Skeletal muscle cell (primary cell): ENCODE measurements at regions not wholly inside any gene's neighbourhood (a gene's known extent, or its start where the extent isn't known, plus 50 kb on each side); places are given as distances from the start of the nearest gene placed in this dataset.
"Not testable (repeated sequence)": the region's sequence is repeated elsewhere in the genome, so short reads cannot be mapped to it uniquely, and the experiment has no call there.

Experiments
- DNase-seq: peaks from one replicate; pipeline ENCODE4 v3.0.0-alpha.2; 2010; ENCODE audit warnings: low read depth
- H3K4me3 ChIP-seq: 2 replicates; pipeline ENCODE4 v1.5.1; 2011; ENCODE audit warnings: low read depth, mild to moderate bottlenecking, control low read depth, low read length, moderate library complexity

DNA sequence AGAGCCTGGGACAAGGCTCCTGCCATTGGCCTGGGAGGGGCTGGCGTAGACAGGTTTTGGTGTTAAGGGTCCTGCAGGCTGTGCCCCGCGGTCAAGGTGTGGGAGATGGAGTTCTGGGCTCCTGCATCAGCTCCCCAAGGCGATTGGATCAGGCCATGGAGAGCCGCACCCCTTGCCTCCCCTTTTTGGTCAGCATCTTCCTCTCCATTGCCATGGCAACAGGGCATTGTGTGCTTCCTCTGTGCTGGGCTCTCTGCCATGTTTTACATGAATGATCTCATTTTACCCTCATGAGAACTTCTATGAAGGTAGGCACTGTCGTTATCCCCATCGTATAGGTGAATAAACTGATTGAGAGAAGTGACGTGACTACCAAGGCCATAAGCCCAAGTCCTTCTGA, 344.3 kb upstream of the CLINT1 start:
- H3K4me3 ChIP-seq: no peak overlapping the region
- no peak for DNase-seq

GRCh38 chr5:158202801-158203200, 343.9 kb upstream of the CLINT1 start:
- H3K4me3 ChIP-seq: no peak overlapping the region
- no peak for DNase-seq

GRCh38 chr5:158200619-158201018, 341.7 kb upstream of the CLINT1 start:
- DNase-seq: no peak
- no peak overlapping the region for H3K4me3 ChIP-seq

DNA sequence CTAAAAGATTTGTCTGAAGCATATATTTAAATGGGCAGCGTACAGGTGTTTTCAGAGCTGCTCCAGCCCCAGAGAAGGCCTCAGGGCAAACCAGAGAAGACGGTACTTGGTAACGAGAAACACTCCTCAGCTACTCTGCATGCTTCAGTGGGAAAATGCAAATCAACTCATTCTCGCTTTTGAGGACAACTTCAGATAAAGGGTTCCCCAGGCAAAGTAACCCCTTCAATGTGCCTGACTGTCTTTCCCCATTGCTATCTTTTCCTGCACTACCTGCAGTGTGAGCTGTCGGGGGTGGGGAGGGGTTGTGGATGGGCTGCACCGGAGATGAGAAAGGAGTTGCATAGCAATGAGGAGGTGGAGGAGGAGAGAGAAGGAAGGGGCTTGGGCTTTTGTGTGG, 339.7 kb upstream of the CLINT1 start:
- H3K4me3 ChIP-seq: no peak overlapping the region

DNA sequence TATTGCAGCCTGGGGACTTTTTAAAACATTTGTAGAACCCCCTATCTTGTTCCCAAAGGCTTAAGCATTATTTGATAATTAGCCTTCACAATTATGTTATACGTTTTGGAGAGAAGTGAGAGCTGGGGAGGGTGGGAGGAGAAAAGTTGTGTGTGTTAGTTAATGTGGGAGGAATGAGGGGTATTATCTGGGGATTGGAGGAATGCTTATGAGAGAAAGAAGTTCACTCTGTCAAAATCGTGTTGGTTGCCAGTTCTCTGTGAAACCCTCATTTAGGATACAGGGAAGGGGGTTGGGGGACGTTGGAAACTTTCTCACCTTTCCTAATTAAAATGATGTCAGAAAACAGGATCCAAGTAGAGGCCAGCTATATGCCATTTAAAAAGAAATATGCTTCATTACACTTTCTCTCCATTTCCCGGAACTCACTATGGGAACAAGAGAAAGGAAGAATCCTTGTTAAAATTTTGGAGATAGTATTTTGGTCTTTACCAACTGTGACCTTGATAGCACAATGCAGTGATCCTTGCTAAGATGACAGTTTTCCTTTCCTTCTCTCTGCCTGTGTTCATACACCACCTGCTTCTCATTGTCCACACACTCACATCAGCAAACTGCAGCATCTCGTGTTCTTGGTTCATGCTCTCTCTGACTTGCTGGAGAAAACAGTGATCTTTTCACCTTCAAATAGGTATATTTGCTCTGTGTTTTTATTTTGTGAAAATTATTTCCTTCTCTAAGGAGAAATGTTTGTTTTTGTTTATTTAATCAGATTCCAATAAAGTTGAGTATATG, 336.7 kb upstream of the CLINT1 start:
- H3K4me3 ChIP-seq: no peak overlapping the region
- no peak for DNase-seq

More for the DNA sequence above, 339.7 kb upstream of the CLINT1 start:
- no peak for DNase-seq

- H3K4me3 ChIP-seq: no peak overlapping the region
- DNase-seq: no peak
Measured at GRCh38 chr5:158194561-158194976, 335.6 kb upstream of the CLINT1 start.

- H3K4me3 ChIP-seq, DNase-seq: not testable (repeated sequence)
Measured at GRCh38 chr5:158193395-158193794, 334.4 kb upstream of the CLINT1 start.

GRCh38 chr5:158180407-158180806, 321.5 kb upstream of the CLINT1 start:
- no peak overlapping the region for H3K4me3 ChIP-seq
- no peak for DNase-seq

DNA sequence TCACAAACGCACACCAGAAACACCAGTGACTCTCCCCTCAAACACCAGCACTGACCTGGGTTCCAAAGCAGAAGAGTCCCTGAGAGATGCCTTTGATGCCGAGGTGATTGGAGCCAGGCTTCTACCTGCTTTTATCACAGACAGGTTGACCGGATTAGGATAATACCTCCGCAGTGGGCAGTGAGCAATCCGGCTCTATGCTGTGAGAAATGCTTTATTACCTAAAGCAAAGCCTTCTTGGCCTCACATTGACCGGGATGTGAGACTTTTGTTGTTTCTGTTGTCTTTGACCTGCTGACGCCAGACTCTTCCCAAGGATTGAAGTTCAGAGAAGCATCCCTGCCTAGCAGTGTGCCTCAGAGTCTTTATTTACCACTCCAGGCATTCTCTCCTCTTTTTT, 320.3 kb upstream of the CLINT1 start:
- H3K4me3 ChIP-seq: no peak overlapping the region
- no peak for DNase-seq

DNA sequence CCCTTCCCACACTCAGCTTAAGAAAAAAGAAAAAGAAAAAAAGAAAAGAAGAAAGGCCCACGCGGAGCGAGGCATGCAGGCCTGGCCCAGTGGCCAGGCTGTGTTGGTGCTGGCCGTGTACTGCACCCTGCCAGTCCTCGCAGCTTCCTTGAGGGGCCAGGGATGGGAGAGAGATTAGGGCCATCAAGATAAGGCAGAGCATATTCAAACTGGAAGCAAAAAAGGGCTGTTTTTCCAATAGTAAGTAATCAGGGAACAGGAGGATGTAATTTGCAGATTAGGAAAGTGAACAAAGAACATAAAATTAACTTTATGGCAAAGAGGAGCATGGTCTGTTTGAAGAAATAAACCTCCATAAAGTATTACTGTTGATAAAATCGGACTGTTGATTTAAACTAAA, 319.6 kb upstream of the CLINT1 start:
- no peak for DNase-seq
- H3K4me3 ChIP-seq: no peak overlapping the region

- no peak overlapping the region for H3K4me3 ChIP-seq
- DNase-seq: no peak
Measured at GRCh38 chr5:158177146-158177545, 318.2 kb upstream of the CLINT1 start.

DNA sequence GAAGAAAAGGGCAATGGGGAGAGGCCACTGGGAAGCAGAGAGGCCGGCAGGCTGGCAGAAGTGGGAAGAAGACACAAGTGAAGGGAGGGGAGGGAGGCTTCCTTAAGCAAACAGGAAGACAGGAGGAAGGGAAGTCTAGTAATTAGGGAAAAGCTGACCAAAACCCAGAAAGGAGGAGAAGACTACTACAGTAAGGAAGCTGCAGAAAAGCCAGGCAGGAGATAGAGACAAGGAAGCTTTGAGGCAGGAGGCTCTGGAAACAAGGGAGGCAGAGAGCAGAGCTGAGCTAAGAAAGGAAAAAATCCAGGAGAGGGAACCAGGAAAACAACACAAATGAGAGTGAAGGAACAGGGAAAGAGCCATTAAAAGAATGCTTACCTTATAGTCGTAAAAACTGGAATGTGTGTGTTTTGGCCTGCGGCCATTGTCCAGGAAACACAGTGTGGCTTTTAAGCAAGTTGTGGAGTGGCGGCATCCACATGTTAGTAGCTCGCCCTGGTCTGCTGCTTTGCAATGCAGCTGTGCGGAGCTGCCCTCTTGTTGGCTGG, 317.1 kb upstream of the CLINT1 start:
- no peak for DNase-seq
- no peak overlapping the region for H3K4me3 ChIP-seq

GRCh38 chr5:158174918-158175851, 316.2 kb upstream of the CLINT1 start:
- DNase-seq: no peak
- no peak overlapping the region for H3K4me3 ChIP-seq

- no peak overlapping the region for H3K4me3 ChIP-seq
- DNase-seq: no peak
Measured at GRCh38 chr5:158174026-158174425, 315.1 kb upstream of the CLINT1 start.

GRCh38 chr5:158172005-158172404, 313.1 kb upstream of the CLINT1 start:
- no peak overlapping the region for H3K4me3 ChIP-seq
- no peak for DNase-seq

DNA sequence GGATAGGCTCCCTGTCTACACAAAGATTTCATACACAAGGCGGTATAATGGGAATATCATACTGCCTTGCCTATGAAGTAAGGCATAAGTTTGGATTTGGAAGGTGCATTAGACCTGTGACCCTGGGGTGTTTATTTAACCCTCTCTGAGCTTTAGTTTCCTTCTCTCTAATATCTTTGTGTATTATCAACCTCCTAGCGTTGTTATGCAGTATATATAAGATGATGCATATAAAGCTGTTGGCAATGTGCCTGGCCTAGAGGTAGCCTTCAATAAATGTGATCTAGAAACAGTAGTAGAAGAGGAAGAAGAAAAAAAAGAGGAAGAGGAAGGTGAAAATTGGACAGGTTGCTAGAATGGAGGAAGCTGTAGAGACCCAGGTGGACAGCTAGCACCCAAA, 311.6 kb upstream of the CLINT1 start:
- DNase-seq: no peak
- H3K4me3 ChIP-seq: no peak overlapping the region

DNA sequence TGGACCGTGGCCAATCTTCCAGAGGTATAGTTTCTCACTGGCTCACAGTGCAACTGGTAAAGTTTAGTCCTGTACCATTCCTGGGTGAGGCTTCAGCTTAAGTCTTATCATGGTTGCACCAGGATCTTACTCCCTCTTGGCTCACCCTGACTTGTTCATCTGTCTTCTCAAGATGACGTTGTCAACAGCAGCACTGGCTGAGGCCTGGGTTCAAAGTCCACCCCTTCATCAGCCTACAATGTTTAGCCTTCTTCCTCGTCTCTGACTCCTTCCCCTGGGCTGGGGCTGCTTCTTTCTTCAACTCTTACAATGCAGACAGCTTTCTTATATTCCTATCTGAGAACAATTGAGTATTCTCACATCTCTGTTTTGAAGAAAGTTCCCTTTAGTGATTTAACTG, 311.1 kb upstream of the CLINT1 start:
- H3K4me3 ChIP-seq: no peak overlapping the region
- no peak for DNase-seq

DNA sequence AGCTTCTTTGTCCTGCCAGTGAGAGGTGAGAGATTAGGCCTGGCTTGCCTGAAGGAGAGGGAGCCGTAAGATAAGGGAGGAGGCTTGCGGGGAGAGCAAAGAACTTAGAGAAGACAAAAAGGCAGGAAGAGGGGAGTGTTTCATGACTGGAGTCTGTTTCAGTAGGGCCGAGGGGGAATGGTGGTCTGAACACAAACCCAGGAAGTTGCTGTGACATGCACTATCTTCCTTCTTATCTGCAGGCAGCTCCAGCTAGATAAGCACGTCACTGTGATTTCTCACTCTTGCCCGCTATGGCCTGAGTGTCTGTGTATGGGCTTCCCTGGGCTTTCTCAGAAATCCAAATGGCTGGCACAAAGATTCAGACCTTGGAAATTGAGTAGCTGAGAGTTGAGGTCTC, 307.5 kb upstream of the CLINT1 start:
- no peak overlapping the region for H3K4me3 ChIP-seq
- DNase-seq: no peak

DNA sequence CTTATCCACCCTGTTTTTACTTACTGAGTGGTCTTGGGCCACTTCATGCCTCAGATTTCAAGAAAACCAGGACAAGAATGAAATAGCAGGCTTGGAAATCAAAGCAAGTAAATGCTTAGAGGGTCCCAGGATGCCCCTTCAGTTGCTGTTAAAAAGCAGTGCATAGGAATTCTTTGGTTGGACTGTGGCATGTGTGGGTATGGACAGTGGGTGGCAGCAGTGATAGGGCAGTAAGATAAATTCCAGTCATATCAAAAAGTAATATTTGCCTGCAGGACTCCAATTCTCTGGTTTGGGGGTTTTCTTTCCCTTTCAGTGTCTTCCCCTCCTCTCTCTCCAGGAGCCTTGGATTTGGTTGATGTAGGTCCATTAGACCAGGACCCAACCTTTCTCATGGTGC, 306.7 kb upstream of the CLINT1 start:
- no peak overlapping the region for H3K4me3 ChIP-seq
- DNase-seq: no peak

GRCh38 chr5:158164296-158165047, 305.5 kb upstream of the CLINT1 start:
- no peak for DNase-seq
- H3K4me3 ChIP-seq: no peak overlapping the region
